Activated naive CD8-positive, alpha-beta T cell (primary cell): ENCODE measurements at regions not wholly inside any gene's neighbourhood (a gene's known extent, or its start where the extent isn't known, plus 50 kb on each side); places are given as distances from the start of the nearest gene placed in this dataset.

ENCODE experiments used
- H3K27ac Mint-ChIP-seq: one replicate; pipeline ENCODE4 v1.8.0; 2021; ENCODE audit warnings: mixed read lengths
- H3K27me3 Mint-ChIP-seq: one replicate; pipeline ENCODE4 v1.8.0; 2021; ENCODE audit warnings: mixed read lengths
- H3K36me3 Mint-ChIP-seq: one replicate; pipeline ENCODE4 v1.8.0; 2021; ENCODE audit warnings: mixed read lengths
- H3K4me1 Mint-ChIP-seq: one replicate; pipeline ENCODE4 v1.8.0; 2021; ENCODE audit warnings: low read depth, mixed read lengths
- H3K4me3 Mint-ChIP-seq: one replicate; pipeline ENCODE4 v1.8.0; 2021; ENCODE audit warnings: mild to moderate bottlenecking, mixed read lengths
- H3K9me3 Mint-ChIP-seq: one replicate; pipeline ENCODE4 v1.8.0; 2021; ENCODE audit warnings: low read depth, mixed read lengths

DNA sequence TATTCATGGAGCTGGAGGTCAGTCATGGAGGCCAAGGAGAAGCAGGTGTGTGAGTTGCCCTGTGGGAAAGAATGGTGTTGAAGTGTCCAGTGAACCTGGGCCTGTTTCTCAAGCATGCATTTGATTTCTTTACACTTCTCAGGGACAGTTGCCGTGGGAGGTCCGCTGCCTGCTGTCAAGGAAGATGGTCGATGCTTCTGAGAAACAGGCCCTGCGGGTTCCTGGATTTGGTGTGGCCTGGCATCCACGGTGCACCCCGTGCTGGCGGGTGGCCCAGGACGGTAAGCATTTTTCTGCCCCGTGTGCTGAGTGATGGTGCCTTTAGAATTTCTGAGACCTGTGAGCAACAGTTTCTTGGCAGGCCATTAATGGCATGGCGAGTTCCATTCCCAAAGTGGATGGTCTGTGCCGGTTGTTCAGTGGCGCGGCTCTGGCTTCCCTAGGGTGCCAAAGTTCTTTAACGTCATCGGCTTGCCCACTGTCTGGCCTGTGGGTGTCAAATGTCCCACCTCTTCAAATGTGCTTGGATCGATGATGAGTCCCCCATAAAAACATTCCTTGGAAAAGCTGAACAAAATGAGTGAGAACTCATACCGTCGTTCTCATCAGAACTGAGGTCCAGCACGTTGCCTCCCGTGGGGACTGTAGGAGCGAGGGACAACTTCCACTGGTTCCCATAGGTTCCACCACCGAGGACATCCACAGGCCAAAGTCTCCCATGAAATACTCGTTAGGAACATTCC, 107.2 kb downstream of the SNRPN start:
- Mint-ChIP-seq H3K27me3 (no peaks in the 10 kb centered on the region), H3K9me3 (peaks cover 34% of the 10 kb centered on the region), H3K4me3 (no peak overlapping the region), H3K4me1 (no peaks in the 10 kb centered on the region), H3K27ac (no peak overlapping the region), H3K36me3 (peaks cover 73% of the 10 kb centered on the region)

DNA sequence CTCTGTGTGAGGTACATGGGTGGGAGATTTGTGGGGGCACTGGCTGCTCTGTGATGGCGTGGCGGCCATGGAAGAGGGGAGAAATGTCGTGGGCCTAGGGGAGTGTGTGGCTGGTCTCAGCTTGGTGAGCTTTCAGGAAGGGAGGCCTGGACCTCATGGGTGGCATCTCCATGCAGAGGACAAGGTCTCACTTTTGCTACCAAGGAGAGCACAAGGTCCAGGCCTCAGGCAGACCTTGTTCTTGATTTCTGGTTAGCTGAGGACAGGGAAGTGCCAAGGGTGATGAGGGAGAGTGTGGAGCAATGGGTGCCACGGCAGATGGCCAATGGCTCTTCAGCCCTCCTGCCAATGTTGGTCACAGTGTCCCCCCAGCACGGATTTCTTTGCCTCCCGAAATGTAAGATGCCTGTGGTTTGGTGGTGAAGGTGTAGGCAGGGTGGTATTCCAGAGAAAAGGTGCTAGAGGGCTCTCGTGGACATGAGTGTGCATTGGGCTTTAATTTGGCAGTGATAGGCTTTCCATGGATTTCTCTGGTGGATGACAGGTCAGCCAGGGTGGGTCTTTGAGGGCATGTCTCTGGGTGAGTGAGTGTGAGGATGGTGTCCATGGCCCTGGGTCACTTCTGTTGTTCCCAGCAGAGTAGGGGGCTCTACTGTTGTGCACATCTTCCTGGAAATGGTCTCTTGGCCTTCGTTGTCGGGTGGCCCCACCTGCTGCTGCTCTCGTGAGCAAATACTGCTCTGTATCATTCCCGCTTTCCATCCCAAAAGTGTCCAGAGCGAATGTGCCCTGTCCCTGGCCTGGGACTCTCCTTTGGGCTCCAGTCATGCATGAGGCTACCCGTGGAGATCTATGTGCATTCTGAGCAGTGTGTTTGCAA, 108.0 kb downstream of the SNRPN start:
- no peak overlapping the region for H3K4me3 Mint-ChIP-seq
- peaks cover 74% of the 10 kb centered on the region for H3K36me3 Mint-ChIP-seq
- H3K27me3 Mint-ChIP-seq, result no peaks in the 10 kb centered on the region
- no peak overlapping the region for H3K27ac Mint-ChIP-seq
- peaks cover 33% of the 10 kb centered on the region for H3K9me3 Mint-ChIP-seq
- no peaks in the 10 kb centered on the region for H3K4me1 Mint-ChIP-seq

DNA sequence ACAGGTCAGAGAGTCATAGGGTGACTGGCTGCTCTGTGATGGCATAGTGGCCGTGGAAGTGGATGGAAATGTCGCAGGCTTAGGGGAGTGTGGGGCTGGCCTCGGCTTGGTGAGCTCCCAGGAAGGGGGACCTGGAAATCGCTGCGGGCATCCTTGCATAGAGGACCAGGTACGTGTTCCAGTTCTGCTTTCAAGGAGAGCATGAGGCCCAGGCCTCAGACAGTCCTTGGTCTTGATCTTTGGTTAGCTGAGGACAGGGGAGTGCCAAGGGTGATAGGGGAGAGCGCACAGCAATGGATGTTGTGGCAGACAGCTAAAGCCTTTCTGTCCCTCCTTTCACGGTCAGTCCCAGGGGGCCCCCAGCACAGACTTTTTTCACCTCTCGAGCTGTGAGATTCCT, 110.5 kb downstream of the SNRPN start:
- Mint-ChIP-seq H3K27me3 (no peaks in the 10 kb centered on the region), H3K4me3 (no peak overlapping the region), H3K4me1 (no peaks in the 10 kb centered on the region), H3K27ac (no peak overlapping the region), H3K9me3 (peaks cover 34% of the 10 kb centered on the region), H3K36me3 (peaks cover 76% of the 10 kb centered on the region)

DNA sequence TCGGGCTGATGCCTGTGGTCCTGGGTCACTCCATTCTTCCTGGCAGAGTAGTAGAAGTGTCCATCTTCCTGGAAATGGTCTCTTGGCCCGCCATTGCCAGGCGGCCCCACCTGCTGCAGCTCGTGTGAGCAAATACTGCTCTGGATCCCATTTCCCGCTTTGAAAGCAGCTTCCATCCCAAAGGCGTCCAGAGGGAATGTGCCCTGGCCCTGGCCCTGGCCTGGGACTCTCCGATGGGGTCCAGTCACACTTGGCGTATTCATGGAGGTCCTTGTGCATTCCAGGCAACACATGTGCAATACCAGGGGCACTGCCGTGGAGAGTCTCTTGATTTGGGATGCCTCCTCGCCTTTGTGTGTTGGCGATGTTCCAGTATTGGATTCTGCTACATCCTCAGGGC, 111.1 kb downstream of the SNRPN start:
- Mint-ChIP-seq H3K4me1 (no peaks in the 10 kb centered on the region), H3K4me3 (no peak overlapping the region), H3K27ac (no peak overlapping the region), H3K36me3 (peaks cover 70% of the 10 kb centered on the region), H3K9me3 (peaks cover 29% of the 10 kb centered on the region), H3K27me3 (no peaks in the 10 kb centered on the region)

DNA sequence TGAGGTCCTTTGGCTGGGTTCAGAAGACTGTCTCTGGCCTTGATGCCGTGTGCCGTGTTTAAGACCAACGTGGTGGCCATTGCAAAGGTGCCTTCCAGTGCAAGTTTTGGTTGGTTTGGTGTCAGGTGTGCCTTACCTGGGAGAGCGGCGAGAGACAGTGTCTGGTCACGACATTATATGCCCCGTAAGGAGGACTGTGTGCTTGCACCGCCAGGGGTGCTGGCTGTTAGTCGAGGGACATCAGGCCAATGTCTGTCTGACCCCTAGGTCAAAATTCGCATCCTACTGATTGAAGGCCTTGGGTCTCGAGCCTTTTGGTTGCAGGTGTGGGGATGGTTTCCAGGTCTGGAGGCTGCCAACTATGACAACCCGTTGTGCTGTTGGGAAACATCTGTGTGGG, 111.9 kb downstream of the SNRPN start:
- no peak overlapping the region for H3K4me3 Mint-ChIP-seq
- no peak overlapping the region for H3K27ac Mint-ChIP-seq
- H3K4me1 Mint-ChIP-seq, result no peaks in the 10 kb centered on the region
- peaks cover 73% of the 10 kb centered on the region for H3K36me3 Mint-ChIP-seq
- H3K9me3 Mint-ChIP-seq, result peaks cover 28% of the 10 kb centered on the region
- H3K27me3 Mint-ChIP-seq, result no peaks in the 10 kb centered on the region

DNA sequence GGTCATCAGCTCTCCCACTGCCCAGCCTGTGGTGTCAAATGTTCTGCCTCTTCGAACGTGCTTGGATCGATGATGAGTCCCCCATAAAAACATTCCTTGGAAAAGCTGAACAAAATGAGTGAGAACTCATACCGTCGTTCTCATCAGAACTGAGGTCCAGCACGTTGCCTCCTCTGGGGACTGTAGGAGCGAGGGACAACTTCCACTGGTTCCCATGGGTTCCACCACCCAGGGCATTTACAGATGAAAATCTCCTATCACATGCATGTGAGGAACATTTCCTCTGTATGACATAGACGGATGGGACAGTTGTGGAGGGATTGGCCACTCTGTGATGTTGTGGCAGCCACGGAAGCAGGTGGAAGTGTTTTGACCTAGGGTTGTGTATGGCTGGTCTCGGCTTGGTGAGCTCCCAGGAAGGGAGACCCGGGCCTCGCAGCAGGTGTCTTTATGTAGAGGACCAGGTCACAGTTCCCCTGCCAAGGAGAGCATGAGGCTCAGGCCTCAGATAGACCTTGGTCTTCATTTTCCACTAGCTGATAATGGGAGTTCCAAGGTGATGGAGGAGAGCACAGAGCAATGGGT, 113.0 kb downstream of the SNRPN start:
- H3K27ac Mint-ChIP-seq, result no peak overlapping the region
- no peaks in the 10 kb centered on the region for H3K27me3 Mint-ChIP-seq
- H3K4me3 Mint-ChIP-seq, result no peak overlapping the region
- H3K4me1 Mint-ChIP-seq, result no peaks in the 10 kb centered on the region
- H3K9me3 Mint-ChIP-seq, result peaks cover 28% of the 10 kb centered on the region
- peaks cover 71% of the 10 kb centered on the region for H3K36me3 Mint-ChIP-seq

DNA sequence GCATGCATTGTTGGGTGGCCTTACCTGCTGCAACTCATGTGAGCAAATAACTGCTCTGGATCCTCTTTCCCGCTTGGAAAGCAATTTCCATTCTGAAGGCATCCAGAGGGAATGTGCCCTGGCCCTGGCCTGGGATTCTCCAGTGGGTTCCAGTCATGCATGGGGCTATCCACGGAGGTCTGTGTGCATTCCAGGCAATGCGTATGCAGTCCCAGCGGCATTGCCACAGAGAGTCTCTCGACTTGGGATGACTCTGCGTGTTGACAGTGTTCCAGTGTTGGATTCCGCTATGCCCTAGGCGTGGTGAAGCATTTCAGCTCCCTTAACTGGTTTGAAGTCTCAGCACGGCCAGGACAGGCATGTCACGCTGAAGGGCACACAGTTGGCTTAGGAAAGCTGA, 113.9 kb downstream of the SNRPN start:
- H3K4me3 Mint-ChIP-seq, result no peak overlapping the region
- H3K4me1 Mint-ChIP-seq, result no peaks in the 10 kb centered on the region
- H3K36me3 Mint-ChIP-seq, result peaks cover 68% of the 10 kb centered on the region
- no peaks in the 10 kb centered on the region for H3K27me3 Mint-ChIP-seq
- peaks cover 26% of the 10 kb centered on the region for H3K9me3 Mint-ChIP-seq
- H3K27ac Mint-ChIP-seq, result no peak overlapping the region

DNA sequence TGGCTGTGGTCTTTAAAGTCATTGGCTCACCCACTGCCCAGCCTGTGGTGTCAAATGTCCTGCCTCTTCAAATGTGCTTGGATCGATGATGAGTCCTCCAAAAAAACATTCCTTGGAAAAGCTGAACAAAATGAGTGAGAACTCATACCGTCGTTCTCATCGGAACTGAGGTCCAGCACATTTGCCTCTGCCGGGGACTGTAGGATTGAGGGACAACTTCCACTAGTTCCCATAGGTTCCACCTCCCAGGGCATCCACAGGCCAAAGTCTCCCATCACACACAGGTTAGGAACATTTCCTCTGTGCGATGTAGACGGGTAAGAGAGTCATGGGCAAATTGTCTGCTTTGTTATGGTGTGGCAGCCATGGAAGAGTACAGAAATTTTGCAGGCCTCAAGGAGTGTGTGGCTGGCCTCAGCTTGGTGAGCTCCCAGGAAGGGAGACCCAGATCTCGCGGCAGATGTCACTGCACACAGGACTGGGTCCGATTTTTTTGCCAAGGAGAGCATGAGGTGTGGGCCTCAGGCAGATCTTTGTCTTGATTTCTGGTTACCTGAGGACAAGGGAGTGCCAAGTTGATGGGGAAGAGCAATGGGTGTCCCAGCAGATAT, 115.7 kb downstream of the SNRPN start:
- Mint-ChIP-seq H3K9me3 (peaks cover 22% of the 10 kb centered on the region), H3K4me1 (no peaks in the 10 kb centered on the region), H3K36me3 (peaks cover 70% of the 10 kb centered on the region), H3K27ac (no peak overlapping the region), H3K27me3 (no peaks in the 10 kb centered on the region), H3K4me3 (no peak overlapping the region)

DNA sequence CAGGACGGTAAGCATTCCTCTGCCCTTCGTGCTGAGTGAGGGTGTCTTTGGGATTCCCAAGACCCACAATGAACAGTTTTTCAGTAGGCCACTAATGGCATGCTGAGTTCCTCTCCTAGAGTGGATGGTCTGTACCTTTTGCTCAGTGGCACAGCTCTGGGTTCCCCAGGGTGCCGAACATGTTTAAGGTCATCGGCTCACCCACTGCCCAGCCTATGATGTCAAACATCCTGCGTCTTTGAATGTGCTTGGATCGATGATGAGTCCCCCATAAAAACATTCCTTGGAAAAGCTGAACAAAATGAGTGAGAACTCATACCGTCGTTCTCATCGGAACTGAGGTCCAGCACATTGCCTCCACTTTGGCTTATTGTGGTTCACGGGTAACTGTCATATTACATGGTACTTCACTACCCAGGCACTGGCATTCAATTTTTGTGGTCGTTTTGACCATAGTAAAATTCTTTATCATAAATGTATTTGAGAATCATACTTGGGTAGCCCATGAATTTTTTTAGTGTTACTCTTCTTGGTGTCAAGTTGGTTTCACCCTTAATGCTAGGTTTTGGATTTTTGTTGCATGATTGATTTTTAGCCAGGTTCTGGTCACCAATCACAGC, 118.2 kb downstream of the SNRPN start:
- Mint-ChIP-seq H3K27me3 (no peaks in the 10 kb centered on the region), H3K4me3 (no peak overlapping the region), H3K9me3 (peaks cover 13% of the 10 kb centered on the region), H3K27ac (no peak overlapping the region), H3K36me3 (peaks cover 67% of the 10 kb centered on the region), H3K4me1 (no peaks in the 10 kb centered on the region)

DNA sequence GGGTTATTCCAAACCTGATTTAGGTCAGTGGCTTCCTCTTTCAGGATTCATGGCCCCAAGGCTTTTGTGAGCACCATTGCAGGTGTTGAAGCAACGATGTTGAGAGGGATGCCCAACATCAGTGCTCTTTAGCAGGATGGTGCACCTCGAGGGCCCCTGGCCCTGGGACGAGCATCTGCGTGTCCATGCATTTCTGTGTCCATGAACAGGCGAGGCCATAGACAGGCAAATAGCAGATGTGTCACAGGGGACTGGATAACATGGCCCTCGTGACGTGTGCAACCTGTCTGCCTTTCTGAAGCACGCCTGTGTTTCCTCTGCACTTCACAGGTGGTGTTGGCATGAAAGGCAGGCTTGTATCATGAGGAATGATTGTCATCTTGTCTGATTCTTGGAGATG, 132.3 kb downstream of the SNRPN start:
- H3K36me3 Mint-ChIP-seq, result peaks cover 63% of the 10 kb centered on the region
- no peaks in the 10 kb centered on the region for H3K4me1 Mint-ChIP-seq
- no peak overlapping the region for H3K4me3 Mint-ChIP-seq
- H3K27me3 Mint-ChIP-seq, result no peaks in the 10 kb centered on the region
- peaks cover 47% of the 10 kb centered on the region for H3K9me3 Mint-ChIP-seq
- no peak overlapping the region for H3K27ac Mint-ChIP-seq

DNA sequence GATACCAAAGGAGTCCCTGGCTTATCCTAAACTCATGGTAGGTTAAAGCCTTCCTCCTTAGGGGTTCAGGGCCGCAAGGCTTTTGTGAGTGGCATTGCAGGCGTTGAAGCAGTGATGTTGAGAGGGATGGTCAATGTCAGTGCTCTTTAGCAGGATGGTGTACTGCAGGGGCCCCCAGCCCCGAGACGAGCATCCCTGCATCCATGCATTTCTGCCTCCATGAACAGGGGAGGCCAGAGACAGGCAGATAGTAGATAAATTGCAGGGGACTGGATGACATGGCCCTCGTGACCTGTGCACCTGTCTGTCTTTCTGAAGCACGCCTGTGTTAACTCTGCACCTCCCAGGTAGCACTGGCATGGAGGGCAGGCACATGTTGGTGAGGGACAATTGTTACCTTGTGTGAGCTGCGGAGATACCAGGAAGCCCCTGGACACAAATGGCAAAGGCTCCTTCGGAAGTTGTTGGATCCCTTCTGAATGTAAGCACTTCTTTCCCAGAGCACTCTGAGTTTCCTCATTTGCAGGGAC, 133.5 kb downstream of the SNRPN start:
- Mint-ChIP-seq H3K27ac (no peak overlapping the region), H3K27me3 (no peaks in the 10 kb centered on the region), H3K4me3 (no peak overlapping the region), H3K36me3 (peaks cover 60% of the 10 kb centered on the region), H3K4me1 (no peaks in the 10 kb centered on the region), H3K9me3 (peaks cover 48% of the 10 kb centered on the region)

DNA sequence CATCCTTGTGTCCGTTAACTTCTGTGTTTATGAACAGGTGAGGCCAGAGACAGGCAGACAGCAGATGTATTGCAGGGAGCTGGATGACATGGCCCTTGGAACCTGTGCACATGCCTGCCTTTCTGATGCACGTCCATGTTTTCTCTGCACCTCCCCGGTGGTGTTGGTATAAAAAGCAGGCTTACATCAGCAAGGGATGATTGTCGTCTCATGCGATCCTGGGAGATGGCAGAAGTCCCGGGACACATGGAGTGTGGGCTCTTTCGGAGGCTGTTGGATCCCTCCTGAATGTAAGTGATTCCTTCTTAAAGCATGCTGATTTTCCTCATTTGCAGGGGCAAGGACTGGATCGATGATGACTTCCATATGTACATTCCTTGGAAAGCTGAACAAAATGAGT, 134.8 kb downstream of the SNRPN start:
- H3K36me3 Mint-ChIP-seq, result peaks cover 56% of the 10 kb centered on the region
- H3K4me1 Mint-ChIP-seq, result no peaks in the 10 kb centered on the region
- no peak overlapping the region for H3K4me3 Mint-ChIP-seq
- no peaks in the 10 kb centered on the region for H3K27me3 Mint-ChIP-seq
- H3K9me3 Mint-ChIP-seq, result peaks cover 42% of the 10 kb centered on the region
- H3K27ac Mint-ChIP-seq, result no peak overlapping the region

DNA sequence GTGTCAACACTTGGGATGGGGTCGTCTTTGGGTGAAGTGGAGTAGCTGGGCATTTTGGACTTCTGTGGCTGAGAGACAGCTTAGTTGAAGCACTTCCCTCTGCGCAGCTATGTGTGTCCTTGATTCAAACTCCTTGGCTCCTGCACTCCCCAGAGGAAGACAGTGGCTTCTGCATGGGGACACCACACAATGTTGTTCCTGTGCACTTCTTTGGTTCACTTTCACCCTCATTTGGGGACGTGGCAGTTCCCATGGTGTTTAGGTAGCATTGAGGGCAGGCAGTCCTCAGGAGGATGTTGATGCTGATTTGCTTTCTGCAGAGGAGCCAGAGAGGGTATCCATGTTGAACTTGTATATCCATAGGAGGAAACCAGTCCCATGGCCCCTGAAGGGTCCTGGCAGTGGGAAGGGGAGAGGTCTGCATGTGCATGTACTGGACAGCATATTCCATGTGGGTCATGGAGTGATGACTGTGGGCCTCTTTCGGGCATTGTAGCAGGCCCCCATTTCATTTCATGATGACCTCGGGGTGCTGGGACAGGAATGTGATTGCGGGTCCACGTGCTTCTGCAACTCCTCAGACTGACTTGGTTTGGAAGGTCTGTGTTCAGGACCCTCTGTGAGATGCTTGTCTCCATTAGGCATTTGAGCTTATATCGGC, 135.4 kb downstream of the SNRPN start:
- Mint-ChIP-seq H3K27me3 (no peaks in the 10 kb centered on the region), H3K27ac (no peak overlapping the region), H3K9me3 (peaks cover 47% of the 10 kb centered on the region), H3K4me3 (no peak overlapping the region), H3K4me1 (no peaks in the 10 kb centered on the region), H3K36me3 (peaks cover 60% of the 10 kb centered on the region)
